K562 (cell line): ENCODE measurements at regions not wholly inside any gene's neighbourhood (a gene's known extent, or its start where the extent isn't known, plus 50 kb on each side); places are given as distances from the start of the nearest gene placed in this dataset.

Source experiments
- ATAC-seq: fragments of 200-7000 bp; cut with Tn5 transposase; 3 replicates; pipeline ENCODE4 v1.9.1; 2020; ENCODE audit warnings: moderate library complexity
- BruUV-seq: library from RNA; stranded (reverse); fragments of 400-500 nt; replicated peaks from 2 replicates; lab custom pipeline; 2021; lab: Mats Ljungman, UMichigan
- CTCF ChIA-PET: fragments of 300-600 bp; formaldehyde crosslinking; extraction: SDS; loops from one replicate; lab custom pipeline; 2021; ENCODE audit warnings: low intra/inter-chr PET ratio; lab: Yijun Ruan, JAX
- POLR2A ChIA-PET: fragments of 300-600, 350-650 bp; sonication (Branson Sonifier 250); formaldehyde crosslinking; extraction: SDS; loops from one replicate; lab custom pipeline; 2021; ENCODE audit warnings: antibody characterized with exemption, inconsistent platforms; lab: Yijun Ruan, JAX
- DNase-seq, 4 experiments: peaks; one replicate each; pipeline versions ENCODE4 v3.0.0 to v3.0.0-alpha.2; 2011 to 2018; ENCODE audit warnings: low spot score in 3 of 4, mixed read lengths in 3 of 4; ENCODE audit errors: extremely low read depth in 1 of 4
- FAIRE-seq: peaks from 2 replicates; lab custom pipeline; 2011; peaks lifted over from hg19 to GRCh38; lab: Jason Lieb, UNC
- H2AFZ ChIP-seq: 2 replicates; pipeline ENCODE4 v1.6.0; 2011; ENCODE audit warnings: low read depth, low read length, control low read depth, inconsistent platforms
- H3K27ac ChIP-seq: fragments of 200-600 bp; 3 replicates; pipeline ENCODE4 v1.8.0; 2011; ENCODE audit warnings: low read depth, mild to moderate bottlenecking, control low read depth, inconsistent platforms, low read length, moderate library complexity, mixed read lengths; ENCODE audit errors: extremely low read depth
- H3K27me3 ChIP-seq, 2 experiments: fragments of 300-600 bp in 1 of 2; 2 replicates in 1 of 2; 3 replicates in 1 of 2; pipeline versions ENCODE4 v1.6.0 to v1.8.0; 2011; ENCODE audit warnings: inconsistent platforms in 2 of 2, low read length in 2 of 2, mild to moderate bottlenecking in 1 of 2, mixed read lengths in 1 of 2, moderate library complexity in 1 of 2; ENCODE audit not compliant: control insufficient read depth in 2 of 2, insufficient read depth in 2 of 2
- H3K36me3 ChIP-seq: fragments of 300-600 bp; 3 replicates; pipeline ENCODE4 v1.8.0; 2011; ENCODE audit warnings: mild to moderate bottlenecking, low read length, inconsistent platforms; ENCODE audit not compliant: control insufficient read depth, insufficient read depth
- H3K4me1 ChIP-seq, 2 experiments: fragments of 200-600 bp in 1 of 2; replicated peaks in 1 of 2; 2 replicates in 1 of 2; 3 replicates in 1 of 2; pipeline versions ENCODE4 v1.5.1 to v1.8.0; 2011; ENCODE audit warnings: inconsistent platforms in 2 of 2, low read length in 2 of 2, mild to moderate bottlenecking in 1 of 2, mixed read lengths in 1 of 2, moderate library complexity in 1 of 2; ENCODE audit not compliant: control insufficient read depth in 2 of 2, insufficient read depth in 2 of 2
- H3K4me2 ChIP-seq: 2 replicates; pipeline ENCODE4 v1.6.1; 2011; ENCODE audit warnings: low read length, control low read depth, inconsistent platforms, mixed read lengths; ENCODE audit not compliant: insufficient read depth
- H3K4me3 ChIP-seq: fragments of 200-600 bp; sonication (generic), shearing (Covaris generic); 2 replicates; pipeline ENCODE4 v1.5.1; 2016; ENCODE audit warnings: control low read depth, inconsistent platforms
- H3K79me2 ChIP-seq: fragments of 200-600 bp; 3 replicates; pipeline ENCODE4 v1.8.0; 2011; ENCODE audit warnings: low read length, inconsistent platforms; ENCODE audit not compliant: control insufficient read depth, insufficient read depth
- H3K9ac ChIP-seq, 2 experiments: 2 replicates each; pipeline versions ENCODE4 v1.6.0 to v1.6.1; 2011; ENCODE audit warnings: low read depth in 2 of 2, low read length in 2 of 2, control low read depth in 1 of 2, inconsistent platforms in 1 of 2, mild to moderate bottlenecking in 1 of 2, mixed read lengths in 1 of 2; ENCODE audit not compliant: insufficient read depth in 1 of 2
- H3K9me1 ChIP-seq: one replicate; pipeline ENCODE4 v1.6.0; 2011; ENCODE audit warnings: inconsistent platforms, mild to moderate bottlenecking, low read length, moderate library complexity; ENCODE audit not compliant: control insufficient read depth, insufficient read depth
- H3K9me3 ChIP-seq: replicated peaks from 2 replicates; pipeline ENCODE4 v1.5.1; 2011; ENCODE audit warnings: low read depth, low read length, inconsistent platforms; ENCODE audit not compliant: control insufficient read depth, insufficient read depth
- H4K20me1 ChIP-seq: replicated peaks from 2 replicates; pipeline ENCODE4 v1.6.1; 2011; ENCODE audit warnings: low read length, inconsistent platforms, mixed read lengths; ENCODE audit not compliant: control insufficient read depth, insufficient read depth
- BACH1 ChIP-seq: fragments of 200-800 bp; sonication (Bioruptor generic); IDR thresholded peaks from 2 replicates; pipeline ENCODE4 v1.6.1; 2016; ENCODE audit warnings: missing genetic modification characterization, missing compliant biosample characterization
- CGGBP1 ChIP-seq: fragments of 250-450 bp; sonication (Bioruptor Pico); IDR thresholded peaks from 2 replicates; pipeline ENCODE4 v1.9.0; 2021; ENCODE audit warnings: mild to moderate bottlenecking
- HOMEZ ChIP-seq: fragments of 250-450 bp; sonication (Bioruptor Pico); IDR thresholded peaks from 2 replicates; pipeline ENCODE4 v1.4.0; 2020; ENCODE audit warnings: mild to moderate bottlenecking, moderate library complexity
- ZKSCAN3 ChIP-seq: fragments of 250-450 bp; sonication (Bioruptor Pico); IDR thresholded peaks from 2 replicates; pipeline ENCODE4 v1.4.0; 2020
- ZNF3 ChIP-seq: fragments of 250-450 bp; sonication (Bioruptor Pico); IDR thresholded peaks from 2 replicates; pipeline ENCODE4 v1.5.0; 2021; ENCODE audit warnings: mild to moderate bottlenecking, moderate library complexity
- ZNF512 ChIP-seq: IDR thresholded peaks from 2 replicates; pipeline ENCODE4 v1.6.1; 2016; ENCODE audit warnings: missing genetic modification characterization, missing compliant biosample characterization
- WGBS: fragments of 100-300 bp; shearing (Covaris generic); methylation state at CpG from one replicate; pipeline ENCODE4 v1.1.6; 2016; ENCODE audit warnings: low coverage, mixed read lengths; ENCODE audit not compliant: insufficient coverage; ENCODE audit errors: missing lambda C conversion rate; 5-methylcytosine and 5-hydroxymethylcytosine counted together
- in situ Hi-C: fragments of 300-500 bp; cut with MboI; formaldehyde crosslinking; loops from 4 replicates; pipeline ENCODE4 v1.15.0; 2018; ENCODE audit warnings: inconsistent platforms, mixed read lengths
- intact Hi-C: fragments of 100-400 bp; cut with micrococcal nuclease; formaldehyde crosslinking; loops from 2 replicates; pipeline ENCODE4 v1.14.2; 2022

- TF ChIP-seq ZNF512 (no peak), CGGBP1 (CRISPR knock-in tag) (no peak), HOMEZ (CRISPR knock-in tag) (no peak)
Measured at GRCh38 chr5:118233606-118234005, 754.7 kb downstream of the DTWD2 start (continued).

GRCh38 chr5:118228489-118228888, 759.9 kb downstream of the DTWD2 start:
- no peak overlapping the region for H3K4me3 ChIP-seq
- no peaks in the 10 kb centered on the region for H3K27me3 ChIP-seq
- CTCF ChIA-PET: no interaction called here
- H4K20me1 ChIP-seq: no peaks in the 10 kb centered on the region
- H3K79me2 ChIP-seq: no peaks in the 10 kb centered on the region
- no TSS peak for BruUV-seq
- in situ Hi-C loops (no loop called here), intact Hi-C loops (no loop called here)
- H3K9me3 ChIP-seq: no peaks in the 10 kb centered on the region
- TF ChIP-seq ZNF3 (CRISPR knock-in tag): no peak
- no peak for TF ChIP-seq BACH1 (tag)
- TF ChIP-seq ZKSCAN3 (CRISPR knock-in tag): no peak
- no peak for ATAC-seq
- no peak overlapping the region for H2AFZ ChIP-seq
- H3K36me3 ChIP-seq: no peaks in the 10 kb centered on the region
- no peak overlapping the region for H3K27ac ChIP-seq
- H3K9me1 ChIP-seq: no peaks in the 10 kb centered on the region
- WGBS: 2% methylated on average over 2 of the region's 2 CpGs
- no peak for FAIRE-seq
- no peak for DNase-seq
- no peak overlapping the region for H3K9ac ChIP-seq
- no peaks in the 10 kb centered on the region for H3K4me1 ChIP-seq
- POLR2A ChIA-PET: no interaction called here
- no peak overlapping the region for H3K4me2 ChIP-seq
